ENCODE measurements at regions not wholly inside any gene's neighbourhood (a gene's known extent, or its start where the extent isn't known, plus 50 kb on each side); places are given as distances from the start of the nearest gene placed in this dataset.

DNA sequence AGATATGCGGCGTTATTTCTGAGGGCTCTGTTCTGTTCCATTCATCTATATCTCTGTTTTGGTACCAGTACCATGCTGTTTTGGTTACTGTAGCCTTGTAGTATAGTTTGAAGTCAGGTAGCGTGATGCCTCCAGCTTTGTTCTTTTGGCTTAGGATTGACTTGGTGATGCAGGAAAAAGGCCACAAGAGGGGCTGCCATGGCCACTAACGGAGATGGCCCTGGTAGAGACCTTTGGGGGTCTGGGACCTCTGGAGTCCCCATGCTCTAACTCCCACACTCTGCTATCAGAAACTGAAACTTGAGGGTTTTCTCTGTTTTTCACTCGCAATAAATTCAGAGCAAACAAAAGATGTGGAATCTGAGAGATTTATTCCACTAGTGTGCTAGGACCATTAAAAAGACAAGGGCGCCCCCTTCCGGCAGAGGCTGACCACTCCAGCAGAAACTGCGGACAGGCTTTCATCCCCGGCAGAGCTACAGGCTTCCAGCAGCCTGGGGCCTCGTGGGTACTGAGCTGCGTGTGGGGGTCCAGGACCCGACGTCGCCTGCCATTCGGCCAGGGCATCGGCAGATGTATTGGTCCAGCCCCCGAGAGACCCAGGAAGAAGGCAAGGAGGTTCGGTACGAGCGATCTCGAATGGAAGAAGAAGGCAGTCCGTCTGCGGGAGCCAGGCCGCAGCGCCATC lies 775.1 kb downstream of the EPHA7 start:
- peak; percentile 20 for DNase-seq (ENCODE audit: low read depth, low spot score)

DNA sequence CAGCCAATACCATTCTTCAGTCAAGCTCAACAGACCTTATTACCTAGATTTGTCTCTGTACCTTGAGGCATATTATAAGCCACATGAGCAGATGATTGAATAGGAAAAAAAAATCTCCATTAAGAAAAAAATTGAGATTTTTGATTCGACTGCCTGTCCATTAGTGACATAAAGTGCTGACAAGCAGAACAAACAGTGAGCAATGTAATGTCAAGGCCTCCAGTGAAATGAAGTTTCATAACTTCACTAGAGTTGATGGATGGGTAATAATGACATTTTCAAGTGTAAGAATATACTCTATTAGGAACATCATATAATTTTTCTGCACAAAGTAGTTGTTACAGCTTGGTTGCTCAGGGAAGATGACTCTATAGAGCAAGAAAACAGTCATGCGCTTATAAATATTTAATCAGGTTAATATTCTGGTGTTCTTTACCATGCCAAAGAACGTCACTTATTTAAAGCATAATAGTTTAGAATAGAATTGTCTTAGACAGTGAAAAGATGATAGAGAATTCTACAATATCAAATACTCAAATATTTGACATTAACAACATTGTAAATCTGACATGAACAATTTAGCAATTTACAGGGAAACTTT lies 783.7 kb downstream of the EPHA7 start:
- no peak for DNase-seq (ENCODE audit: low read depth, low spot score)

- DNase-seq (ENCODE audit: low read depth, low spot score), result no peak
Measured at GRCh38 chr6:92634561-92634960, 784.8 kb downstream of the EPHA7 start.

DNA sequence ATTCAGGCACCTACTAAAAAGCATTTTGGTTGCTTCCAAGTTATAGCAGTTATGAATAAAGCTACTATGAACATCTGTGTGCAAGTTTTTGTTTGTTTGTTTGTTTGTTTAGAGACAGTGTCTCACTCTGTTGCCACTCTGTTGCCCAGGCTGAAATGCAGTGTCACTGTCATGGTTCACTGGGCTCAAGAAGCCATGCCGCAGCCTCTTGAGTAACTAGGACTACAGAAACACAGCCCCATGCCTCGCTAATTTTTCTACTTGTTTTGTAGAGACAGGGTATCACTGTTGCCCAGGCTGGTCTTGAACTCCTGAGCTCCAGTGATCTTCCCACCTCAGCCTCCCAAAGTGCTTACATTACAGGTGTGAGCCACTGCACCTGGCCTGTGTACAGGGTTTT lies 795.9 kb downstream of the EPHA7 start:
- DNase-seq (ENCODE audit: low read depth, low spot score), result no peak

DNA sequence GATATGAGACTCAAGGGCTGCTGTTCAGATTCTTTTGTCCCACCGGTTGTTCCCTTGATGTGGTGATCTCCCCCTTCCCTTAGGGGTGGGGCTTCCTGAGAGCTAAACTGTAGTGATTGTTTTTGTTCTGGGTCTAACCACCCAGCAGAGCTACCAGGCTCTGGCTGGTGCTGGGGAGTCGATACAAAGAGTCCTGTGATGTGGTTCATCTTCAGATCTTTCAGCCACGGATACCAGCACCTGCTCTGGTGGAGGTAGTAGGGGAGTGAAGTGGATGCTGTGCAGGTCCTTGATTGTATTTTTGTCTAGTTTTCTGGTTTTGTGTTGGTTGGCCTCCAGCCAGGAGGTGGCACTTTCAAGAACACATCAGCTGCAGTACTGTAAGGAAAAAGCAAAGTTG lies 801.6 kb downstream of the EPHA7 start:
- DNase-seq (ENCODE audit: low read depth, low spot score), result no peak

GRCh38 chr6:92608751-92609150 lies 810.6 kb downstream of the EPHA7 start:
- DNase-seq (ENCODE audit: low read depth, low spot score), result no peak

- DNase-seq (ENCODE audit: low read depth, low spot score), result no peak
Measured at GRCh38 chr6:92593201-92593600, 826.2 kb downstream of the EPHA7 start.

GRCh38 chr6:92589996-92590395 lies 829.4 kb downstream of the EPHA7 start:
- no peak for DNase-seq (ENCODE audit: low read depth, low spot score)

- no peak for DNase-seq (ENCODE audit: low read depth, low spot score)
Measured at GRCh38 chr6:92588148-92588547, 831.2 kb downstream of the EPHA7 start.

DNA sequence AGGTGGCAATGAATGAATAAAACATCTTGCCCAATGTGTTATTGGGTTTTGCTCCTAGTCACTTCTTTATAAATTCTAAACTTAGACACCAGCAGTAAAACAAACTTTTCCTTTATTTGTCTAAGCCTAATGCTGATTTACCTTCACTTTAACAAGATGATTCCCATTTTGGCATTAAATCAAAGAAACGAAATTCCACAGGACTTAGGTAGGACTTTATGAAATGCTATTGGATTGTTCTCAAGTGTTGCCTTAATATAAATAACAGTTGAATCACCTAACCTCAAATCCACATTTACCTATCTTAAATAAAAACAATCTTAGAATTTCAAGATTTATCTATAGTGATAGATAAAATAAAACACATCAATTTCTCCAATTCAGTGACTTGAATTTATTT lies 831.8 kb downstream of the EPHA7 start:
- DNase-seq (ENCODE audit: low read depth, low spot score), result no peak

DNA sequence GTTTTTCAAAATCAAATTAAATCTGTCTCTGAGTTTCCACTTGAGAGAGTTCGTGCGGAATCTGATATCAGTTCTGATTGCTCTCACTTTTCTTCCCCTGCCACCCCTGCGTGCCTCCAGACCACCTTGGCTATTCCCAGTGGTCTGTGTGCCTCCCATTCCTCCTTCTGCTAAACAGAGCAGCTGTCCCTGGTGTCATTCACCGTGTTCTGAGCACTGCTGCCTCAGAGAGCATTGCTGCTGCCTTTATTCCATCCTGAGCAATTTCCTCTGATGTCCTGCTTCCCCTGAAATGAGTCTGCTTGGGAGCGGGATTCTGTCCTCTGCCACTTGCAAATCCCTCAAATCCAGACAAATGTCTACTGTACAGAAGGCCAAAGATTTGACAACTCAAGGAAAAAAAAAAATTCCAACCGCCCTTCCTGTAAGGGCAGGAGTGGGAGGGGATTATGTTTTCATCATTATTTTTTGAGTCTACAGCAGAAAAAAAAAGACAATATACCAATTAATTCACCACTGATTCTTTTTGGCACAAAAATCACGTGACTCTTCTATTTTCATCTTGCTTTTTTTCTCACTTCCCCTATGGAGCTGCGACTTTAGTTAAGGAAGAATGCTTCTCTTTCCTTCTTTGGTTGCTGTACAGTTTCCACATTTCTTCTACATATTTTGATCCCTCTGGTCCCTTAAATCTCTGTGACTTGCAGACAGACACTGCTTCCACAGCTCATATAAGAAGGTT lies 833.0 kb downstream of the EPHA7 start:
- DNase-seq (ENCODE audit: low read depth, low spot score), result no peak

DNA sequence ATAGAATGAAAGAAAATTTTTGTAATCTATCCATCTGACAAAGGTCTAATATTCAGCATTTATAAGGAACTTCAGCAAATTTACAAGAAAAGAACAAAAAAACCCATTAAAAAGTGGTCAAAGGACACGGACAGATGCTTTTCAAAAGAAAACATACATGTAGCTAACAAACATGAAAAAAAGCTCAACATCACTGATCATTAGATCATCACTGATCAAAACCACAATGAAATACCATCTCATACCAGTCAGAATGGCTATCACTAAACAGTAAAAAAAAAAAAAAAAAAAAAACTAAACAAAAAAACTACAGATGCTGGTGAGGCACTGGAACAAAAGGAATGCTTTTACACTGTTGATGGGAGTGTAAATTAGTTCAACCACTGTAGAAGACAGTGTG lies 837.1 kb downstream of the EPHA7 start:
- DNase-seq (ENCODE audit: low read depth, low spot score), result no peak

DNA sequence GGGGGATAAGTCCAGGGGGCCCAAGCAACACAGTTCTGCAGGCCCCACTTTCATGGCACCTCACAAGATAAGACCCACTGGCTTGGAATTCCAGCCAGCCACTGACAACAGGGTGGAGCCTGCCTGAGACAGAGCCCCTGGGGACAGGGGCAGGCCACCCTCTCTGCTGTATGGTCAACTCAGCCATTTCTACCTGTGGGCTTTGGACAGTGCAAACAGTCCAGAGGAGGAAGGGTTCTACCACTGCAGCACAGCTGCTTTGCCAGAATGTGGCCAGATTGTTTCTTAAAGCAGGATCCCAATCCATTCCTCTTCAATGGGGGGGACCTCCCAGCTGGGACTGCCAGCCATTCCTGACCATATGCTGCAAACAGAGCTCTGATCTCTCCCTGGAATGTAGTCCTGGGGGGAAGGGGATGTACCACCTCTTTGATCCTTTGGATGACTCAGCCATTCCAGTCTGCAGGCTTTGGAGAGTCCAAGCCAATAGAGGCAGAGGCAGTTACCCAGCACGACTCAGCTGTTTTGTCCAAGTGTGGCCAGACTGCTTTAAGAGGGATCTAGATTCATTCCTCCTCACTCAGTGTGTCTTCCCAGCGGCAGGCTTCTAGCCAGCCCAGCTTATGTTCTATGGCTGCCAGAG lies 842.2 kb downstream of the EPHA7 start:
- peak; percentile 23 for DNase-seq (ENCODE audit: low read depth, low spot score)

GRCh38 chr6:92568541-92568940 lies 850.8 kb downstream of the EPHA7 start:
- no peak for DNase-seq (ENCODE audit: low read depth, low spot score)

GRCh38 chr6:92566632-92567031 lies 852.7 kb downstream of the EPHA7 start:
- no peak for DNase-seq (ENCODE audit: low read depth, low spot score)

- no peak for DNase-seq (ENCODE audit: low read depth, low spot score)
Measured at GRCh38 chr6:92564376-92564775, 855.0 kb downstream of the EPHA7 start.

DNA sequence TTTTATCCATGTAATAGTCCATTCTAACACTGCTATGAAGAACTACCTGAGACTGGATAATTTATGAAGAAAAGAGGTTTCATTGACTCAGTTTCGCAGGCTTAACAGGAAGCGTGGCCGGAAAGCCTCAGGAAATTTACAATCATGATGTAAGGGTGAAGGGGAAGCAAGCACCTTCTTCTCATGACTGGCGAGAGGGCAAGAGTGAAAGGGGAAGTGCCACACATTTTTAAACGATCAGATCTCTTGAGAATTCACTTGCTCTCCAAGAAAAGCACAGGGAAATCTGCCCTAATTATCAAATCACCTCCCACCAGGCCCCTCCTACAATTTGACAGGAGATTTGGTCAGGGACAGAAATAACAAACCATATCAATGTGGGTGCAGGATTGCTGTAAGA lies 859.7 kb downstream of the EPHA7 start:
- DNase-seq (ENCODE audit: low read depth, low spot score), result no peak

DNA sequence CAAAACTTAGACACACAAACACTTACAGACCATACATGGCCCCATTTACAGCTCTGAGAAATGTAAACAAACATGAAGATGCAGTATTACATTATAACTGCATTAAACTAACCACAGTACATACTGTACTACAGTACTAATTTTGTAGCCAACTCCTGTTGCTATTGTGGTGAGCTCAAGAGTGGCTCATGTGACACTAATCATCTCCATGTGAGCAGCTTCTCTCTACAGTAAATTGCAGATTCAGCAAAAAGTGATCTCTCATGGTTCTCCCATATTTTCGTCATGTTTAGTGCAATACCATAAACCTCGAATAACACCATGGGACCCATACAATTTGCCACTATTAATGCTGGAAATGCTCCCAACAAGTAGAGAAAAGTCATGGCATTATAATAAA lies 860.4 kb downstream of the EPHA7 start:
- no peak for DNase-seq (ENCODE audit: low read depth, low spot score)

GRCh38 chr6:92550501-92550900 lies 868.9 kb downstream of the EPHA7 start:
- DNase-seq (ENCODE audit: low read depth, low spot score), result no peak

DNA sequence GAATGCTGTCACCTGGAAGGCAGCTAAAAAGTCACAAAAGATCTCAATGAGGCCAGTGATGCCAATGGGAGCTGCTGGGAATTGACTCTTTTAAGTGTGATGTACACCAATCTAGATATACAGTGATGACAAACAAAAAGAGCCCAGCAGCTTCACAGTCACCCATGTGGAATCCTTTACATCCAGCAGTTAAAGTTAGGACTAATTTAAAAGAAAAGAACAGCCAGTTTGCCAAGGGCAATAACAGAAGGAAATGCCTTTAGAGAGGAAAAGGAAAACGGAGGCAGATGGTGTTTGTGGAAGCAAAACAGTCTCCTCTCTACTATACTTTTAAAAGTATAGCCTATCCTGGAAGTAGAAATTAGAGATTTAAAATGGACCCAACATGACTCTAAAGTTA lies 873.5 kb downstream of the EPHA7 start:
- no peak for DNase-seq (ENCODE audit: low read depth, low spot score)

DNA sequence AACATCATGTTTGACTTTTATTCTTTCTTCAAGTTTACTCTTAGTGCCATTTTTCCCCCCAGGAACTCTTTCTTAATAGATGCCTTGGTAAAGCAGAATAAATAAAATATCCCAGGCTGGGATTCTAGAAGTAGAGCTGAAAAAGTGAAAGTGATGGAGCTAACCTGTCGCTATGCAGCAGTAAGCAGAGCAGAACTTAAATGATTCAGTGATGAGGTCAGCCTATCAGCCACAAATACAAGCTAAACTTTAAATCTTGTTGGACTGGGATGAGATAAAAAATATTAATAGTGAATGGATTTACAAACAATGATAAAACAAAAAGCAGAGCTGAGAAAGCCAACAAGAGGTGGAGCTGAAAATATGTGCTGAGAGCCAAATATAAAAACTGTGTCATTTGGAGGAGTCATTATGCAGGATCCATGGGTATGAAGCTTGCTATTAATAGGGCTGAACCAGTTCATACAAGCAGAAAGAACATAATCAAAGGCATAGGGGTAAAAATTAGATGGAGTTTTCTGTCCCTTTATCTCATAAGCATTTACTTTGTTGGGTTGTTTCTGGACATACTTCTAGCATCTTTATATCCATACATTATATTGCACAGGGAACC lies 877.8 kb downstream of the EPHA7 start:
- DNase-seq (ENCODE audit: low read depth, low spot score), result no peak

- DNase-seq (ENCODE audit: low read depth, low spot score), result no peak
Measured at GRCh38 chr6:92538926-92539325, 880.4 kb downstream of the EPHA7 start.
